Medulla oblongata (tissue), 1 donor: ENCODE measurements at regions not wholly inside any gene's neighbourhood (a gene's known extent, or its start where the extent isn't known, plus 50 kb on each side); places are given as distances from the start of the nearest gene placed in this dataset.
A peak's percentile ranks its signal among the peaks of the same experiment; 100 is the strongest.

Experiments
- DNase-seq: peaks from one replicate; pipeline ENCODE4 v3.0.0-alpha.2; 2015; ENCODE audit errors: extremely low spot score

DNA sequence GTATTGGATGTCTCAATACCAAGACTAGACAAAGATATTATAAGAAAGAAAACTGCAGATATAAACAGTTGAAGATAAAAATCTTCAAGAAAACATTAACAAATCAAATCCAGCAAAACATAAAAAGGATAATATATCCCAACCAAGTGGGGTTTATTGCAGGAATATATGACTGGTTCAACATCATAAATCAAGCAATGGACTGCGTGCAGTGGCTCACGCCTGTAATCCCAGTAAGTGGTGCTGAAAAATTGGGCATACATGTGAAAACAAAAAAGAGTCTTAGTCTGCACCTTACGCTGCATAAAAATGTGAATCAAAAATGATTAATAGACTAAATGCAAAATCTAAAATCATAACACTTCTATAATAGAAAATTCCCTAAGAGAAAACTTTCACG is 112.9 kb upstream of the PDE4B start:
- DNase-seq, result no peak

DNA sequence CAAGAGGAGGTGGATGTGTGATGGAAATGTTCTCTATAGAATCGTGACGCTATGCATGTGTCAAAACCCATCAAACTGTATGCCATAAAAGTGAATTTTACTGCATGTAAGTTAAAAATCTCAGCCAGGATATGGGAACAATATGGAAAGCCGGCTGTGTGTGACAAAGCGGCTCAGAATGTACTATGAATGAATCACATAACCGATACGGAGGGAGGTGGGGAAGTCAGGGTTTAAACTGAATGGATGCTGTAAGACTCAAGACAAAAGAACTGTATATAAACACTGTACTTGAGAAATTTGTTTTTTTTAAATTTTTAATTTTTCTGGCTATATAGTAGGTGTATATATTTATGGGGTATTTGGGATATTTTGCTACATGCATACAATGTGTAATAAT is 111.6 kb upstream of the PDE4B start:
- no peak for DNase-seq

DNA sequence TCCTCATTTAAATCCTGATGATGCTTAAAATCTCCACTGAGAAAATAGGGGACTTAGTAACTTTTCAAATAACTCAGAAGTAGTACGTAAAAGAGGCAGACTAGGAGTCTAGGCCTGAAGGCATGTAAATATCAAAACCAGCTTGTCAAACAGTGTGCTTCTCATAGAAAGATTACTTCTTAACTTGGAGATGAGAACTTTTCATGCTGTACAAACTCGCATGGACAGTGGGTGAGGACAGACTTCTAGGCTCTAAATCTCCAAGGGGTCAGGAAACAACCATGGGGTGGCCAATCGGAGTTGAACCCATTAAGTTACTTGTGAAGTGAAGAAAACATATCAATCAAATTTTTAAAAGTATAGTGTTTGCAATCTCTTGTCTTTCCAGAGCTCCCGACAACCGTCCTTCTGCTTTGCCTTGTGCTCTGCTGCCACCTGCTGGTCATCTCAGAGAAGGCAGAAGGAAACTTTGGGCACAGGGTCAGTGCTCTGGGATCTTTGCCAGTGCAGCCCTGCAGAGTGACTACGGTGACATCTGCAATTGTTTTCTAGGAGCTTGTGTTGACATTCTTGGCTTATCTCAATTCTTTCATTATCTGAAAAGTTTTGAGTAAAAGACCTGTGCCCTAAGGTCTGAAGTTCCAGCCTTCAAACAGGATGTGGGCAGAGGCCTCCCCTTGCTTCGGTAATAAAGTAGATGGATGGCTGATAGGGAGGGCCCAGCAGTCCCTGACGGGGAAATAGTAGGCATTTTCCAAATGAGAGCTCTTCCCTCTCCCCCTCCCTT is 105.1 kb upstream of the PDE4B start:
- DNase-seq, result peak; percentile 94

DNA sequence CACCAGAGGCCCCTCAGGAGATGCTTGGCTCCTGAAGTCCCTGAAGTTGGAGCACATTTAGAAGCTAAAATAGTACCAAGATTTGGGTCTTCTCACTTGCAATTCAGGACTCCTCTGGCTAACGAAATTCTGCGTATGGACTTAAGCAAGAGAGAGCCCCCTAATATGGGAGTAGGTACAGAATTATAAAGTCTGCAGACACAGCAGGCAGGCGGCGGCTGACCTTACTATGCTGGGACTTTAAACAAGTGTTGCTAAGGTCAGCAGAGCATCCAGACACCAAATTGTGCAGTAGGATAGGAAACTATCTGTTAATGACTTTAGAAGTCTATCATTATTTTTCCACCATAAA is 104.5 kb upstream of the PDE4B start:
- DNase-seq, result no peak

DNA sequence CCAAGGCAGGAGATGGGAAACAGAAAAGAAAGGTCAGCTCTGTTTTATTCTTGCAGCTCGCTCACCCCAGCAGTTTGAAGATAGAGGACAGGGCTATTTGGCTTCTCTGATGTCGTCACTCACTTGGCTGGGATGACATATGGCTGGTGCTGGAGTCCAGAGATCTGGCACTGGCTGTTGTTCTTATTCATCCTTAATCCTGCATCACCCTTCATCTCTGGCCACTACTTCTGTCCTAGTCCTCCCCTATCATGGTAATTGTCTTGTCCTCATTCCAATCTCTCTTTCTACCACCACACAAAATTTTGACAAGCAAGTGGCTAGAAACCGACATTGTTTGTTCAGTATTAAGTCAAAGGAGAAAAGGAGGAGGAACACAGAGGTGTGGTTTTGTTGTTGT is 103.8 kb upstream of the PDE4B start:
- DNase-seq, result no peak

DNA sequence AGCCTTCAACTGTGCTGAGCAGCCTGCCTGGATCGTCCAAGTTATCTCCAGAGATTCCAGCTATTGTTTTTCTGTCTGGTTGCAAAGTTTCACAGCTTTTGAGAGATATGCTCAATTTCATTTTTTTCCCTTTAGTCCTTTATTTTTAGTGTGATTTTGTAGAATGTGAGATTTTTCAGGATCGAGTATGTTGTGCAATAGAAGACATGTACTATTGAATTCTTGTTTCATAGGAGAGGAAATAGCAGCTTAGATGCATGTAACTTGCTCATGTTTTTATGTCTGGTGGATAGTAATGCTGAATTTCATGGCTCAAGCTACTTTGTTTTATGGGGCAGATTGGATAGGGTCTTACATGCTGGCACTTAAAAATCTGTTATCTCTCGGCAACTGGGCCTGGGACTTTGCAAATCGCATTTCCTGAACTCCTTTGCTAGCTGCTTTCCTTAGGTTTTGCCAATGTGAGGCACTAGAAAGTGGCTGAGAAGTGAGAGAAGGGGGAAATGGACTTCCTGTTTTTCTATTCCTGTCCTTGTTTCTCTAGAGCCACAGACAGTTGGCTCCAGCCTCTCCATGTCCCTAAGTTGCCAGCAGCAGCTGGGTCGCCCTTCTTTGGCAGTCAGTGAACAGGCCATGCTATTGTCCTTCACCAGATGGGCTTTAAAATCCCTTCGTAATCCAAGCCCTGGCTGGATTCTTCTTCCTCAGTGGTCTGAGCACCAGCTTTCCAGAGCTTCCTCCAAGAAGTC is 101.4 kb upstream of the PDE4B start:
- peak; percentile 80 for DNase-seq

DNA sequence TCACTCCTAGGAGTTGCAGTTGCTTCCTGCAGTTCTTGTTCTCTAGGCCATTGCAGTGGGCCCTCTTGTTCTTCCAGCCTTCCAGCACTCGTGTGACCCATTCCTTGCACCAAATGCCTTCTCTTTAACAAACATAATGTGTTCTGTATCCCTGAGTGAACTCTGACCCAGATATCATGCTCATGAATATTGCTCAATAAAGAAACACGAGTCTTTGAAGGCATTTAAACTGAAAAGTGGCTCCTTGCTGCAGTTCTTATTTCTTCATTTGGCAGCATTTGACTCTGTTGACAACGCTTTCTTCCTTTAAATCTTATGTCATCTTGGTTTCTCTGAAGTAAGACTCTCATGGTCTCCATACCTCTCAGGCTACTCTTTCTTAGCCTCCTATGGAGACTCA is 100.7 kb upstream of the PDE4B start:
- no peak for DNase-seq

DNA sequence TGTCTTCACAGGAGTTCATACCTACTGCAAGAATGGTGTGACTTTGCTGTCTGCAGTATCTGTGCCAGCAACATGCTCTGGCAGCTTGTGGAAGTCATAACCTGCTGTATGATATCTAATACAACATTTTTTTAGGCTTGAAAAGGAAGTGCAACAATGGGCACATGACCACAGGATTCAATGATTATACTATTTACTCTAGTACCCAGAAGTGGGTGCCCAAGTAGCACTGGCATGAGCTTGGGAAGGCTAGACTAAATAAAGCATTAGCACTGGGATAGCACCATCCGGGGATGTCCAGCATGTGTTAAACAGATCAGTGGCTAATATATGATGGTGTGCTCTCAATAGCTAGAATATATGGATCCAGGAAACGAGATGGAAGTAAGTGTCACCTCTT is 98.6 kb upstream of the PDE4B start:
- no peak for DNase-seq

DNA sequence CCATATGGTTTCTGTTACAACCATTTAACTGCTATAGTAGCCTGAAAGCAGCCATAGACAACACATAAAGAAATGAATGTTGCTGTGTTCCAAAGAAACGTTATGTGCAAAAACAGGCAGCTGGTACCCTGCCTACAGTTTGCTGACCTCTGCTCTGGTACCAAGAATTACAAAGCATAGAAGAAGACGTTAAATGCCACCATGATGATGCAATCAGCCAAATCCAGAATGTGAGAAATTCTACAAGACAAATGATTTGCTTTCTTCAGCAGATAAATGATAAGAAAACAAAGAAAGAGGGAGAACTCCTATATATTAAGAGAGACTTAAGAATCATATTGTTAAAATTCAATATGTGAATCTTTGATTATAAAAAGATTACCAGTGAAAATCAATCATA is 97.8 kb upstream of the PDE4B start:
- DNase-seq, result no peak

DNA sequence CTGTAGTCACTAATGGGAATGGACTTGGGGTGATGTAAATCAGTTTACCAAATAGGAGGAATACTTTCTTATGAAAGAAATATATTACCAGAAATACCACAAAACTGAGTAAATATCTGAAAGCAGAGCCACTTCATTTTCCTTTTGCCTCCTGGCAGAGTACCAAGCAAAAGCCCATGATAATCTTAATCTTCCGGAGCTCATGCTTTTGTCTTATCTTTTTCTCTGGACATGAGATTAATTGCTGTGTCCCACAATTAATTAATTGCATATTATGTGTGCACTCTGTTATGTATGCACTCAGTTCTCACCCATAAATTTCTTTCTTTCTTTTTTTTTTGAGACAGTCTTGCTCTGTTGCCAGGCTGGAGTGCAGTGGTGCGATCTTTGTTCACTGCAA is 94.1 kb upstream of the PDE4B start:
- no peak for DNase-seq

DNA sequence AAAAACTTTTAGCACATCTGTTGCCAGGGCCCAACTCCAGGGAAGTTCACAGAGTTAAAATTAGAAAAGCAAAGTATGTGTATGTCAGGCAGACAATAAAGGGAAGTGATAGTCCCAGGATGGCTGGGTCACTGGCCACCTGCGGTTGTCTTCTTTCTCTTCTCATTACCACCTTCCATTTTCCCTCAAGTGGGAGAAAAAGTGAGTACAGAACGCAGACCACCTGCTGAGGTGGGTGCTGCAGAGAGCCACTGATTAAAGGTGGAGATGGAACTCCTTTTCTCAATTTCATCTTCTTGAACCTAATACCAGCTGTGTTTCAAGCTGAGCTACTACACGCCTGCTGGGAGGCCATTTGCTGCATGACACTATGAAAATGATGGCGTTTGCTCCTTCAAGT is 88.8 kb upstream of the PDE4B start:
- no peak for DNase-seq

DNA sequence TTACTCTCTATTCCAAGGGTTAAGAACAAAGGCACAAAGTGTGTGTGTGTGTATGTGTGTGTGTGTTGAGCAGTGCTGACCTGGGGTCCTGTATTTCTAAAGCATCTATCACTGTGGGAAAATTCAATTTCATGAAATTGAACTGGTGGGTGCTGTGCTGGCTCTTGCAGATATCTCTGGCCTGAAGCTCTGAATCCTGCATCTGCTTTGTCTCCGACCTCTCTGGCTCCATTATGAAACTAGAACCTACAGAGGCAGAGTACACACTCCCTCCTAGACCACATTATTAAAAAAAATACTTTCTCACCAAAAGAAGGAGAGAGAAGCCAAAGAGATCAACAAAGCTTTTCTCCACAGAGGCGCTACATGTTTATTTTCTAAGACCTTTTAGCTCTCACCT is 88.4 kb upstream of the PDE4B start:
- DNase-seq, result no peak

DNA sequence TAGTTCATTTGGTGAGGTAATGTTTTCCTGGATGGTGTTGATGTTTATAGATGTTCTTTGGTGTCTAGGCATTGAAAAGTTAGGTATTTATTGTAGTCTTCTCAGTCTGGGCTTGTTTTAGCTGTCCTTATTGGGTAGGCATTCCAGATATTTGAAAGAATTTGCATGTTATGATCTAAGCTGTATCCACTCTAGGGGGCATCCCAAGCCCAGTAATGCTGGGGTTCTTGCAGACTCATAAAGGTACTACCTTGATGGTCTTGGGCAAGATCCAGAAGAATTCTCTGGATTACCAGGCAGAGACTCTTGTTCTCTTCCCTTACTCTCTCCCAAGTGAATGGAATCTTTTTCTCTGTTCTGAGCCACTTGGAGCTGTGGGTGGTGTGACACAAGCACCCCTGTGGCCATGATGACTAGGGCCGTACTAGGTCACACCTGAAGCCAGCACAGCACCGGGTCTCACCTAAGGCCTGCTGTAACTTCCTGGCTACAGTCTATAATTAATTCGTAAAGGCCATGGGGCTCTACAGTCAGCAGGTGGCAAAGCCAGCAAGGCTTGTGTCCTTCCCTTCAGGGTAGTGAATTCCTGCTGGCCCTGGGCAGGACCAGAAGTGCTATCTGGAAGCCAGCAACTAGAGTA is 74.8 kb upstream of the PDE4B start:
- no peak for DNase-seq

DNA sequence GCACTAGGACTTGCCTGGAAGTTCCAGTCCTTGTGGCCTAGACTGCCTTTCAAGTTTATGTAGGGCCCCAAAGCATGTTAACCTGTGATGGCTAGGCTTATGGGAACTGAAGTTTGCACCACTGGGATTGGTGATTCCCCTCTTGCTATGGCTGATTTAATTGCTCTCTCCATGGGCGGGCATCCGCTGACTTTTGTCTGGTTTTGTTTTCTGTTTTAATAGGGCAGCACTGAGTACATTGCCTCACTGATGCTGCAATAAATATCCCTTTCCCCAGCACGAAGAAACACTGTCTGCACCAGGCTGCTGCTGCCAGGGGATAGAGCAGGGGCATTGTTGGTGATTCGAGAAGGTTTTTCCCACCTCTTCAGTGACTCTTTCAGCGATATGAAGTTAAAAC is 73.3 kb upstream of the PDE4B start:
- no peak for DNase-seq

DNA sequence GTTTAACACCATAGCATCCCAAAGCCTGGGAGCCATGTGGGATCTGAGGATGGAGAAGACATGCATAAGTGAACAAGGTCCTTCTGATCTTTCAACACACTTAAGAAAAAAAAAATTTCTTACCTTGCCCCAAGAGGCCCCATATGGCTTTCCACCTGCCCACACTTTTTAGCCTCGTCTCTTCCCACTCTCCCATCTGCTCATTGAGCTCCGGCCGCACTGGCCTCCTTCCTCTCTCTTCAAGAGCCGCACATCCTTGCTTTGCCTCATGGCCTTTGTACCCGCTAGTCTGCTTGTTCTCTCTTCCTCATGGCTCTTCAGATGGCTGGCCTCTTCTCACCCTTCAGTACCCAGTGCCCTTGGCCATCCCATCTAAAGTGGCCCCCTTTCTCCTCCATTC is 70.2 kb upstream of the PDE4B start:
- DNase-seq, result no peak

DNA sequence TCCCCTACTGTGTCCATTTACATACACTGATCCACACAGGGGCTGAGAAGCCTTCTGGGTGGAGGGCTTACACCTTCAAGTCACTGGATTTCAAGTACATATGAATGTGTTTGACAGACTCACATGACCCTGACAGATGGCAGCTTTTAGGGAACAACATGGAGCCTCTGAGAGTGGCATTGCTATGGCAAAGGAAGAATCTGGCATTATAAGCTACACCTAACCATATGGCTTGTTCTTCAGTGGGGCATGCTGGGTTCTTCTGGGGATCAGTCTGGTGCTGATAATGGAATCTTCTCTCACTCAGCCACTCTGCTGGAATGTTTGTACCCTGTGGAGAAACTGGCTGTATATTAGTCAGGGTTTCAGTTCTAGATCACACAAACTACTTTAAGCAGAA is 68.5 kb upstream of the PDE4B start:
- no peak for DNase-seq

DNA sequence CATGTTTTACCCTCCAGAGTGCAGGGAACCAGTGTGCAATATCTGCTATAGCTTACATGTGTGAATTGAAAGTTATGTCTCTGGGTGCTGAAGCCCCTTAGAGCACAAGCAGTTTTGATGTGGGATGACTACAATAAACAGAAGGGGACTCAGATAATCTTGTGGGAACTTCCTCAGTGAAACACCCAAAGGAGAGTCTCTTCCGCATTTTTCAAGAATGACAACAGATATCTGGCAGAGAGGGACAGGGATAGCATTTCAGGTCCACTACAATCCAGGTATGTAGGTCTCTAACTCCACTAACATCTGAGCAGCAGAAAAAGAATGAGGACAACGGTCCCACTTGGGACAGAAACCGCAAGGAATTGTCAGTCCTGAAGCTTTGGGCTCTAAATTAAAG is 67.6 kb upstream of the PDE4B start:
- no peak for DNase-seq

DNA sequence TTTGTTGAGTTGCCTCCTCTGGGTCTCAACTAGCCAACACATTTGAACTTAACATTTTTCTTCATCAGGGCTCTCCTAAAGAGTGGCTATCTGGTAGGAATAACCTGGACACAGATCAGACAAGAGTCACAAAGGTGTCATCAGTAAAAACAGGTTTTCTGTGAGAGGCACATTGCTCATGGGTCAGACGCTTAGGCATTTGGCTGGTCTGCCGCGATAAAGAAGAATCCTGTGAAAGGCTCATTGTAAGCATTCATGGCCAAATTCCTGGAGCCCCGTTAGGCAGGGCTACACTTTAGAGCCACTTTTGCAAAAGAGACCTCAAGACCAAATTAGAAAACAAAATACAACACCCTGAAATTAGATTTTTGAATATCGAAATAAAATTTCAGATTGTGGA is 64.2 kb upstream of the PDE4B start:
- no peak for DNase-seq

DNA sequence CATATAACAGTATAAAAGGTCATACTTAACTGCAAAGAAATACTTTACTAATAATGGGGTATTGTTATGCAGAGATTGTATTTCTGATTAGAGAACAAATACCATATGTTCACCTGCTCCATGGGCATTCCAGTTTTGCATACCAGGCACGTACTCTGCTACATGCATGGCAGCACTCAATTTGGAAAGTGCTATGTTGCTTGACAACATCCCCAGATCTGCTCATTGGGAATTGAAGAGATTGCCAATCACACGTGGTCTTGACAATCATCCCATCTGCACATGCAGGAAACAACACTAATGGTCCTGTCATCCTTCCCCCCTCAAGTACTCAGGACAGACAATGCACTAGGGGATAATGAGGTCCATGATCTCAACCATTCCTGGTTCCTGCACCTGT is 63.4 kb upstream of the PDE4B start:
- no peak for DNase-seq

DNA sequence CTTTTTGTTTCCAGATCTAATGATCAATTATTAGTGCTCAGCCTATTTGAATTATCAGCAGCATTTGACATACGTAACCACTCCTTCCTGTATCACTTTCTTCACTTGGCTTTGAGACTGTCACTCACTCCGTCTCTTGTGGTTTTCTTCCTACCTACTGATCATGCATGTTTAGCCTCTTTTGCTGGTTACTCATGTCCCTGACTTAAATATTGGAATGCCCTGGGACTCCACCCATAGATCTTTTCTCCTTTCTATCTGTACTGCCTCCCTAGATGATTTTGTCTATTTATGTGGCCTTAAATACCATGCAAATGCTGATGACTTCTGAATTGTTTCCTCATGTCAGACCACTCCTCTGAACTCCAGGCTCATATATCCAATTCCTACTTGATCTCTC is 57.7 kb upstream of the PDE4B start:
- DNase-seq, result no peak

DNA sequence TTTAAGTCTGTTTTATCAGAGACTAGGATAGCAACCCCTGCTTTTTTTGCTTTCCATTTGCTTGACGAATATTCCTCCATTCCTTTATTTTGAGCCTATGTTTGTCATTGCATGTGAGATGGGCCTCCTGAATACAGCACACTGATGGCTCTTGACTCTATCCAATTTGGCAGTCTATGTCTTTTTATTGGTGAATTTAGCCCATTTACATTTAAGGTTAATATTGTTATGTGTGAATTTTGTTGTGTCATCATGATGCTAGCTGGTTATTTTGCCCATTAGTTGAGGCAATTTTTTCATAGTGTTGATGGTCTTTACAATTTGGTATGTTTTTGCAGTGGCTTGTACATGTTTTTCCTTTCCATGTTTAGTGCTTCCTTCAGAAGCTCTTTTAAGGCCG is 50.7 kb upstream of the PDE4B start:
- DNase-seq, result no peak
